ACC112 (cell line): ENCODE measurements at regions not wholly inside any gene's neighbourhood (a gene's known extent, or its start where the extent isn't known, plus 50 kb on each side); places are given as distances from the start of the nearest gene placed in this dataset.

Experiments
- H2AFZ ChIP-seq: fragments of 200-600 bp; sonication (generic); one replicate; pipeline ENCODE4 v1.6.0; 2017; ENCODE audit warnings: antibody characterized with exemption, low read length; ENCODE audit not compliant: unreplicated experiment
- H3K27ac ChIP-seq: fragments of 200-600 bp; sonication (generic); 2 replicates; pipeline ENCODE4 v1.5.1; 2014; ENCODE audit warnings: low read depth, mild to moderate bottlenecking, antibody characterized with exemption, low read length, moderate library complexity
- H3K27me3 ChIP-seq: fragments of 200-600 bp; sonication (generic); 2 replicates; pipeline ENCODE4 v1.6.1; 2014; ENCODE audit warnings: mild to moderate bottlenecking, antibody characterized with exemption, low read length, moderate library complexity, mixed read lengths; ENCODE audit not compliant: insufficient read depth
- H3K36me3 ChIP-seq: fragments of 200-600 bp; sonication (generic); 2 replicates; pipeline ENCODE4 v1.6.1; 2016; ENCODE audit warnings: mild to moderate bottlenecking, antibody characterized with exemption, low read length, moderate library complexity, mixed read lengths; ENCODE audit not compliant: insufficient read depth
- H3K4me1 ChIP-seq: fragments of 200-600 bp; sonication (generic); one replicate; pipeline ENCODE4 v1.6.1; 2016; ENCODE audit warnings: low read length, mixed read lengths; ENCODE audit not compliant: insufficient read depth, unreplicated experiment, control insufficient read depth
- H3K4me3 ChIP-seq: fragments of 200-600 bp; sonication (generic); 2 replicates; pipeline ENCODE4 v1.5.1; 2014; ENCODE audit warnings: mild to moderate bottlenecking, low read depth, low read length
- H3K79me2 ChIP-seq: fragments of 200-600 bp; sonication (generic); one replicate; pipeline ENCODE4 v1.6.0; 2016; ENCODE audit warnings: low read length; ENCODE audit not compliant: control insufficient read depth, unreplicated experiment, insufficient read depth

GRCh38 chr5:74143151-74143550 lies 497.4 kb downstream of the ENC1 start:
- H3K27ac ChIP-seq: no peak overlapping the region

GRCh38 chr5:74141053-74141452 lies 499.5 kb downstream of the ENC1 start:
- Histone ChIP-seq H3K36me3 (no peaks in the 10 kb centered on the region), H3K27me3 (peaks cover 10% of the 10 kb centered on the region; the same call in 1 of the 2 replicates), H3K4me3 (no peak overlapping the region), H3K4me1 (peaks cover 9% of the 10 kb centered on the region), H3K27ac (peak overlapping the region; percentile 64), H2AFZ (no peak overlapping the region), H3K79me2 (no peaks in the 10 kb centered on the region)

More at GRCh38 chr5:74143151-74143550, 497.4 kb downstream of the ENC1 start:
- no peak overlapping the region for H3K4me3 ChIP-seq
- no peaks in the 10 kb centered on the region for H3K79me2 ChIP-seq
- H3K27me3 ChIP-seq: no peaks in the 10 kb centered on the region; the same call in 1 of the 2 replicates
- no peaks in the 10 kb centered on the region for H3K36me3 ChIP-seq
- peaks cover 9% of the 10 kb centered on the region for H3K4me1 ChIP-seq
- H2AFZ ChIP-seq: no peak overlapping the region

- no peak overlapping the region for H2AFZ ChIP-seq
- peak overlapping the region; percentile 64 for H3K27ac ChIP-seq
- peaks cover 14% of the 10 kb centered on the region; the same call in 1 of the 2 replicates for H3K27me3 ChIP-seq
- H3K36me3 ChIP-seq: no peaks in the 10 kb centered on the region
- peaks cover 9% of the 10 kb centered on the region for H3K4me1 ChIP-seq
- H3K4me3 ChIP-seq: no peak overlapping the region
- no peaks in the 10 kb centered on the region for H3K79me2 ChIP-seq
Observed at GRCh38 chr5:74140409-74140808, 500.1 kb downstream of the ENC1 start.

GRCh38 chr5:74139589-74139988 lies 500.9 kb downstream of the ENC1 start:
- H3K27ac ChIP-seq: no peak overlapping the region

GRCh38 chr5:74138721-74139120 lies 501.8 kb downstream of the ENC1 start:
- Histone ChIP-seq H2AFZ (no peak overlapping the region), H3K79me2 (no peaks in the 10 kb centered on the region), H3K27me3 (peaks cover 15% of the 10 kb centered on the region; the same call in 1 of the 2 replicates), H3K4me1 (peaks cover 9% of the 10 kb centered on the region), H3K36me3 (no peaks in the 10 kb centered on the region), H3K4me3 (no peak overlapping the region), H3K27ac (no peak overlapping the region)

More at GRCh38 chr5:74139589-74139988, 500.9 kb downstream of the ENC1 start:
- Histone ChIP-seq H3K27me3 (peaks cover 15% of the 10 kb centered on the region; the same call in 1 of the 2 replicates), H2AFZ (no peak overlapping the region), H3K4me1 (peaks cover 9% of the 10 kb centered on the region), H3K4me3 (no peak overlapping the region), H3K36me3 (no peaks in the 10 kb centered on the region), H3K79me2 (no peaks in the 10 kb centered on the region)

- peaks cover 9% of the 10 kb centered on the region for H3K4me1 ChIP-seq
- no peaks in the 10 kb centered on the region for H3K36me3 ChIP-seq
- no peaks in the 10 kb centered on the region for H3K79me2 ChIP-seq
- H2AFZ ChIP-seq: no peak overlapping the region
- no peak overlapping the region for H3K4me3 ChIP-seq
- H3K27ac ChIP-seq: no peak overlapping the region
- peaks cover 15% of the 10 kb centered on the region; the same call in 1 of the 2 replicates for H3K27me3 ChIP-seq
Observed at GRCh38 chr5:74136276-74136825, 504.2 kb downstream of the ENC1 start.

- Histone ChIP-seq H3K79me2 (no peaks in the 10 kb centered on the region), H3K4me1 (no peaks in the 10 kb centered on the region), H3K27ac (no peak overlapping the region), H3K27me3 (peaks cover 15% of the 10 kb centered on the region; the same call in 1 of the 2 replicates), H3K36me3 (no peaks in the 10 kb centered on the region), H2AFZ (no peak overlapping the region), H3K4me3 (no peak overlapping the region)
Observed at GRCh38 chr5:74135033-74135432, 505.5 kb downstream of the ENC1 start.

- Histone ChIP-seq H3K27me3 (peaks cover 22% of the 10 kb centered on the region), H3K4me3 (no peak overlapping the region), H3K27ac (no peak overlapping the region), H3K79me2 (no peaks in the 10 kb centered on the region), H3K36me3 (no peaks in the 10 kb centered on the region), H3K4me1 (no peaks in the 10 kb centered on the region), H2AFZ (no peak overlapping the region)
Observed at GRCh38 chr5:74132485-74132884, 506.5 kb downstream of the ARHGEF28 start.

GRCh38 chr5:74131250-74131649 lies 505.3 kb downstream of the ARHGEF28 start:
- Histone ChIP-seq H3K36me3 (no peaks in the 10 kb centered on the region), H3K79me2 (no peaks in the 10 kb centered on the region), H3K27ac (no peak overlapping the region), H3K4me3 (no peak overlapping the region), H3K27me3 (peaks cover 13% of the 10 kb centered on the region), H2AFZ (no peak overlapping the region), H3K4me1 (no peaks in the 10 kb centered on the region)

- Histone ChIP-seq H3K36me3 (no peaks in the 10 kb centered on the region), H3K27me3 (peaks cover 7% of the 10 kb centered on the region), H3K27ac (no peak overlapping the region), H3K4me3 (no peak overlapping the region), H2AFZ (no peak overlapping the region), H3K4me1 (no peaks in the 10 kb centered on the region), H3K79me2 (no peaks in the 10 kb centered on the region)
Observed at GRCh38 chr5:74130155-74130897, 504.3 kb downstream of the ARHGEF28 start.
